ENCODE measurements at regions not wholly inside any gene's neighbourhood (a gene's known extent, or its start where the extent isn't known, plus 50 kb on each side); places are given as distances from the start of the nearest gene placed in this dataset.

DNA sequence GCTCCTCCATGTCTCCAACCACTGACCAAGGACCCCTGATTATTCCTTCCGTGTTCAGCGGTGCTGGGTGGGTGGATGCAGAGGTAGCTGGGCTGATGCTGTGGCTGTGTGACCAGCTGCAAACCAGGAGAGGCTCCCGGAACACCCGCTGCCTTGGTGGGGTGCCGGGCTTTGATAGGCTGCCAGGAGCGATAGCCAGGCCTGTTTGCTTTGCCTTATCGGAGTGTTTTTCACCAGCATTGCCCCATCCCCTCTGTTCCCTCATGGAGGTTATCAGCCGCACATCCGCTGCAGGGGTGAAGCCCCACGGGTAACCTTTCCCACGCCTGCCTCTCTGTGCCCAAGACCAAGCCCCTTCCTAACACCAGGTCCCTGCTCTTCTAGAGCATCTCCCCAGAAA, 354.3 kb downstream of the C16orf95 start:
- Histone ChIP-seq H3K27me3 (ENCODE audit: insufficient read depth, low read length) (peaks cover 7% of the 10 kb centered on the region), H3K9me3 (ENCODE audit: insufficient read depth, low read depth, low read length) (no peaks in the 10 kb centered on the region), H3K9ac (ENCODE audit: low read length) (no peak overlapping the region), H3K4me3 (ENCODE audit: insufficient read depth, low read depth, low read length) (no peak overlapping the region), H3K4me2 (ENCODE audit: low read length) (no peak overlapping the region), H4K20me1 (ENCODE audit: insufficient read depth, low read length) (no peaks in the 10 kb centered on the region), H3K79me2 (ENCODE audit: insufficient read depth, low read length) (no peaks in the 10 kb centered on the region), H3K27ac (ENCODE audit: low read depth, low read length) (no peak overlapping the region), H2AFZ (ENCODE audit: low read depth, low read length) (no peak overlapping the region), H3K4me1 (ENCODE audit: insufficient read depth, low read length) (peaks cover 5% of the 10 kb centered on the region), H3K36me3 (ENCODE audit: insufficient read depth, low read length) (no peaks in the 10 kb centered on the region)
- Mint-ChIP-seq H3K27me3 (ENCODE audit: low read depth, unreplicated experiment) (peaks cover 65% of the 10 kb centered on the region), H3K36me3 (ENCODE audit: low read depth, unreplicated experiment) (peaks cover 2% of the 10 kb centered on the region), H3K27ac (ENCODE audit: unreplicated experiment) (no peak overlapping the region), H3K9me3 (ENCODE audit: unreplicated experiment) (peaks cover 6% of the 10 kb centered on the region), H3K4me3 (ENCODE audit: unreplicated experiment) (no peak overlapping the region), H3K4me1 (ENCODE audit: low read depth, unreplicated experiment) (peaks cover 6% of the 10 kb centered on the region)
- FAIRE-seq (no peak), DNase-seq (ENCODE audit: low read depth) (no peak)
- TF ChIP-seq, protein P1, sequence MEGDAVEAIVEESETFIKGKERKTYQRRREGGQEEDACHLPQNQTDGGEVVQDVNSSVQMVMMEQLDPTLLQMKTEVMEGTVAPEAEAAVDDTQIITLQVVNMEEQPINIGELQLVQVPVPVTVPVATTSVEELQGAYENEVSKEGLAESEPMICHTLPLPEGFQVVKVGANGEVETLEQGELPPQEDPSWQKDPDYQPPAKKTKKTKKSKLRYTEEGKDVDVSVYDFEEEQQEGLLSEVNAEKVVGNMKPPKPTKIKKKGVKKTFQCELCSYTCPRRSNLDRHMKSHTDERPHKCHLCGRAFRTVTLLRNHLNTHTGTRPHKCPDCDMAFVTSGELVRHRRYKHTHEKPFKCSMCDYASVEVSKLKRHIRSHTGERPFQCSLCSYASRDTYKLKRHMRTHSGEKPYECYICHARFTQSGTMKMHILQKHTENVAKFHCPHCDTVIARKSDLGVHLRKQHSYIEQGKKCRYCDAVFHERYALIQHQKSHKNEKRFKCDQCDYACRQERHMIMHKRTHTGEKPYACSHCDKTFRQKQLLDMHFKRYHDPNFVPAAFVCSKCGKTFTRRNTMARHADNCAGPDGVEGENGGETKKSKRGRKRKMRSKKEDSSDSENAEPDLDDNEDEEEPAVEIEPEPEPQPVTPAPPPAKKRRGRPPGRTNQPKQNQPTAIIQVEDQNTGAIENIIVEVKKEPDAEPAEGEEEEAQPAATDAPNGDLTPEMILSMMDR (IDR thresholded peaks at IDR 0.05; ENCODE audit: insufficient read depth, low read depth, low read length), result no peak
- no peak for TF ChIP-seq EZH2 (IDR thresholded peaks at IDR 0.05; ENCODE audit: insufficient read depth, low read length)

DNA sequence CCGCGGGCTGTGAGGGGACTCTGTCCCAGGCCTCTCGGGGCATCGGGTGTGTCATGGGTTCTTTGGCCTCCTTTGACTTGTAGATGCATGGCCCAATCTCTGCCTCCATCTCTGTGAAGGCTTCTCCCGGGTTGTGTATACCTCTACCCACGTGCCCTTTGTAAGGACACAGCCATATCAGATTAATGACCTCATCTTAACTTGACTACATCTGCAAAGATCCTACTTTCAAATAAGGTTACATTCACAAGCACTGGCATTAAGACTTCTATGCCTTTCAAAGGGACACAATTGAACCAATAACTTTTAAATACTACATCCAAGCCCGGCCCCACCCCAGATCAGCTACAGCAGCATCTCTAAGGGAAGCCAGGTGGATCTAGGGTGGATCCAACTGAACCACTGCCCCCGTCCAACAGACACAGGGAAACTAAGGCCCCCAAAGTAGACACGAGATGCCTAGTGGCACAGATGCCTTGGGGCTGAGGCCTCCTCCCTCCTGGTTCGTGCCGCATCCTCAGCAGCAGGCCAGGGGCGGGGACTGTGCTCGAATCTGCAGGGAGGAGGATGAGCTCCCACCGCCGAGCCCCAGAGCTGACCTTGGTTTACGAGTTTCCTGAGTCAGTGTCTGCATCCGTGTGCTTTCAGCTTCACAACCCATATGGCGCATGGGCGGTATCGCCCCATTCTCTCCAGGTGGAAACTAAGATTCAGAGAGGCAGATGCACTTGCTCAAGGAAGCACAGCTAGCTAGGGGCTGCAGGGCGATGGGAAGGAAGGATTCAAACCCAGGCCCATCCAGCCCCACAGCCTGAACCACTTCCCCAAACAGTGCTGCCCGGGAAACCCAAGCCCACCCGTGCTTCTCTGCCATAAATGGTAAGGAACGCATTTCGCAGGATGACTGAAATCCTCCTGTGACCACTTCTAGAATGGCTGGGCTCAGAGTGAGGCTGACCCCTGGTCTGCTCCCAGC, 353.3 kb downstream of the C16orf95 start:
- H3K27ac ChIP-seq (ENCODE audit: low read depth, low read length), result no peak overlapping the region
- peaks cover 6% of the 10 kb centered on the region for H3K4me1 Mint-ChIP-seq (ENCODE audit: low read depth, unreplicated experiment)
- H3K36me3 Mint-ChIP-seq (ENCODE audit: low read depth, unreplicated experiment), result peaks cover 2% of the 10 kb centered on the region
- no peak overlapping the region for H3K9ac ChIP-seq (ENCODE audit: low read length)
- peaks cover 7% of the 10 kb centered on the region for H3K27me3 ChIP-seq (ENCODE audit: insufficient read depth, low read length)
- no peak for FAIRE-seq
- H3K9me3 ChIP-seq (ENCODE audit: insufficient read depth, low read depth, low read length), result no peaks in the 10 kb centered on the region
- H3K4me2 ChIP-seq (ENCODE audit: low read length), result no peak overlapping the region
- H4K20me1 ChIP-seq (ENCODE audit: insufficient read depth, low read length), result no peaks in the 10 kb centered on the region
- no peak for DNase-seq (ENCODE audit: low read depth)
- peaks cover 5% of the 10 kb centered on the region for H3K4me1 ChIP-seq (ENCODE audit: insufficient read depth, low read length)
- H3K36me3 ChIP-seq (ENCODE audit: insufficient read depth, low read length), result no peaks in the 10 kb centered on the region
- TF ChIP-seq, protein P1 (IDR thresholded peaks at IDR 0.05; ENCODE audit: insufficient read depth, low read depth, low read length), result no peak
- no peak for TF ChIP-seq EZH2 (IDR thresholded peaks at IDR 0.05; ENCODE audit: insufficient read depth, low read length)
- H3K27me3 Mint-ChIP-seq (ENCODE audit: low read depth, unreplicated experiment), result peaks cover 66% of the 10 kb centered on the region
- no peaks in the 10 kb centered on the region for H3K79me2 ChIP-seq (ENCODE audit: insufficient read depth, low read length)
- H3K4me3 ChIP-seq (ENCODE audit: insufficient read depth, low read depth, low read length), result no peak overlapping the region
- H3K9me3 Mint-ChIP-seq (ENCODE audit: unreplicated experiment), result peaks cover 6% of the 10 kb centered on the region
- H2AFZ ChIP-seq (ENCODE audit: low read depth, low read length), result no peak overlapping the region
- H3K27ac Mint-ChIP-seq (ENCODE audit: unreplicated experiment), result no peak overlapping the region
- H3K4me3 Mint-ChIP-seq (ENCODE audit: unreplicated experiment), result no peak overlapping the region

DNA sequence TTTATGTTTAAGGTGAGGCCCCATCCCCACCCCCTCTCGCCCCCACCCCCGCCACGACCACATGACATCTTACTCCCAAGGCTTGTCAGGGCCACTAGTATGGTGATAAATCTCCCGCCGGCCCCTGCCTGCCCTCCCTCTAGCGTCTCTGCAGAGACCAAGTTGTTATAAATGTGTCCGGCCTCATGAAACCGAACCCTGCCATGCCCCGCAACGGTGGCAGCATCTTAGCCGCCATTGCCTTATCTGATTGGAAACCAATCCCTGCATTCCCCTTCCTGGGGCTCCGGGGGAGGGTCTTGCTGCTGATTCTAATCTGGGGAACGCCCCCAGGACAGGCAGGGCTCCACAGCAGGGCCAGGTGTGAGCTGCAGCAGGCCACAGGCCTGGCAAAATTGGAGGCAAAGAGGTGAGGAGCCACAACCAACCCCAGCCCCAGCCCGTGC, 352.4 kb downstream of the C16orf95 start:
- Histone ChIP-seq H3K27ac (ENCODE audit: low read depth, low read length) (no peak overlapping the region), H3K79me2 (ENCODE audit: insufficient read depth, low read length) (no peaks in the 10 kb centered on the region), H3K27me3 (ENCODE audit: insufficient read depth, low read length) (peaks cover 5% of the 10 kb centered on the region), H3K36me3 (ENCODE audit: insufficient read depth, low read length) (no peaks in the 10 kb centered on the region), H2AFZ (ENCODE audit: low read depth, low read length) (no peak overlapping the region), H3K9me3 (ENCODE audit: insufficient read depth, low read depth, low read length) (no peaks in the 10 kb centered on the region), H3K4me2 (ENCODE audit: low read length) (no peak overlapping the region), H3K9ac (ENCODE audit: low read length) (no peak overlapping the region), H4K20me1 (ENCODE audit: insufficient read depth, low read length) (no peaks in the 10 kb centered on the region), H3K4me3 (ENCODE audit: insufficient read depth, low read depth, low read length) (no peak overlapping the region), H3K4me1 (ENCODE audit: insufficient read depth, low read length) (peaks cover 5% of the 10 kb centered on the region)
- TF ChIP-seq, protein P1 (IDR thresholded peaks at IDR 0.05; ENCODE audit: insufficient read depth, low read depth, low read length), result no peak
- TF ChIP-seq EZH2 (IDR thresholded peaks at IDR 0.05; ENCODE audit: insufficient read depth, low read length), result no peak
- Mint-ChIP-seq H3K27me3 (ENCODE audit: low read depth, unreplicated experiment) (peaks cover 62% of the 10 kb centered on the region), H3K27ac (ENCODE audit: unreplicated experiment) (no peak overlapping the region), H3K9me3 (ENCODE audit: unreplicated experiment) (peaks cover 8% of the 10 kb centered on the region), H3K4me1 (ENCODE audit: low read depth, unreplicated experiment) (peaks cover 6% of the 10 kb centered on the region), H3K36me3 (ENCODE audit: low read depth, unreplicated experiment) (peaks cover 2% of the 10 kb centered on the region), H3K4me3 (ENCODE audit: unreplicated experiment) (no peak overlapping the region)
- no peak for DNase-seq (ENCODE audit: low read depth)
- no peak for FAIRE-seq

Data from astrocyte (in vitro differentiated cells and primary cell).